GM12873 (cell line): ENCODE measurements at regions not wholly inside any gene's neighbourhood (a gene's known extent, or its start where the extent isn't known, plus 50 kb on each side); places are given as distances from the start of the nearest gene placed in this dataset.

ENCODE experiments used
- CTCF ChIP-seq: IDR thresholded peaks from 2 replicates; pipeline ENCODE4 v1.5.1; 2012; ENCODE audit warnings: low read depth, mild to moderate bottlenecking, moderate library complexity, low read length, control low read depth; ENCODE audit not compliant: insufficient read depth; ENCODE audit errors: missing control alignments

GRCh38 chr16:16956376-16956775 is 514.4 kb downstream of the XYLT1 start:
- TF ChIP-seq CTCF = no peak

- TF ChIP-seq CTCF = no peak
These were observed 510.0 kb downstream of the XYLT1 start for GRCh38 chr16:16960785-16961184.

GRCh38 chr16:16966439-16966838 is 504.3 kb downstream of the XYLT1 start:
- no peak for TF ChIP-seq CTCF

GRCh38 chr16:16971042-16971441 is 499.7 kb downstream of the XYLT1 start:
- TF ChIP-seq CTCF = no peak

- TF ChIP-seq CTCF = no peak
These were observed 497.9 kb downstream of the XYLT1 start for GRCh38 chr16:16972831-16973230.

- no peak for TF ChIP-seq CTCF
These were observed 496.8 kb downstream of the XYLT1 start for GRCh38 chr16:16973707-16974591.

- no peak for TF ChIP-seq CTCF
These were observed 488.1 kb downstream of the XYLT1 start for GRCh38 chr16:16982614-16983013.
